OCI-LY7 (cell line): ENCODE measurements at regions not wholly inside any gene's neighbourhood (a gene's known extent, or its start where the extent isn't known, plus 50 kb on each side); places are given as distances from the start of the nearest gene placed in this dataset.

Experiments
- BruUV-seq: library from RNA; stranded (reverse); fragments of 400-500 nt; replicated peaks from 2 replicates; lab custom pipeline; 2021; lab: Mats Ljungman, UMichigan
- CTCF ChIA-PET: fragments of 300-600 bp; sonication (Branson Sonifier 250); formaldehyde crosslinking; loops from one replicate; lab custom pipeline; 2022; ENCODE audit warnings: antibody characterized with exemption; ENCODE audit not compliant: unreplicated experiment; lab: Charles Lee
- POLR2A ChIA-PET: fragments of 300-600 bp; sonication (Branson Sonifier 250); formaldehyde crosslinking; loops from one replicate; lab custom pipeline; 2022; ENCODE audit warnings: antibody characterized with exemption; lab: Charles Lee
- DNase-seq: peaks from one replicate; pipeline ENCODE4 v3.0.0-alpha.2; 2015; ENCODE audit warnings: low spot score
- H2AFZ ChIP-seq: fragments of 200-600 bp; sonication (generic), shearing (Covaris generic); 2 replicates; pipeline ENCODE4 v1.6.1; 2014; ENCODE audit warnings: mild to moderate bottlenecking, antibody characterized with exemption, low read length, moderate library complexity
- H3K27ac ChIP-seq: fragments of 200-600 bp; sonication (generic); 2 replicates; pipeline ENCODE4 v1.5.1; 2014; ENCODE audit warnings: mixed run types, low read depth, mild to moderate bottlenecking, moderate library complexity, low read length, inconsistent platforms; ENCODE audit not compliant: poor library complexity, severe bottlenecking
- H3K36me3 ChIP-seq: fragments of 200-600 bp; sonication (generic); 2 replicates; pipeline ENCODE4 v1.6.1; 2014; ENCODE audit warnings: mild to moderate bottlenecking, antibody characterized with exemption, low read length, moderate library complexity, mixed read lengths; ENCODE audit not compliant: insufficient read depth
- H3K4me1 ChIP-seq: fragments of 200-600 bp; sonication (generic); 2 replicates; pipeline ENCODE4 v1.5.1; 2014; ENCODE audit warnings: mild to moderate bottlenecking, low read length; ENCODE audit not compliant: insufficient read depth, poor library complexity, severe bottlenecking
- H3K4me2 ChIP-seq: fragments of 200-600 bp; sonication (generic); 2 replicates; pipeline ENCODE4 v1.6.1; 2014; ENCODE audit warnings: mild to moderate bottlenecking, low read length
- H3K4me3 ChIP-seq: fragments of 200-600 bp; sonication (generic); 2 replicates; pipeline ENCODE4 v1.5.1; 2014; ENCODE audit warnings: mild to moderate bottlenecking, low read depth, low read length; ENCODE audit not compliant: poor library complexity, severe bottlenecking
- H3K79me2 ChIP-seq: fragments of 200-600 bp; sonication (generic); 2 replicates; pipeline ENCODE4 v1.6.1; 2016; ENCODE audit warnings: low read depth, mild to moderate bottlenecking, low read length, moderate library complexity, mixed read lengths; ENCODE audit not compliant: insufficient read depth
- H3K9me2 ChIP-seq: fragments of 200-600 bp; sonication (generic); 2 replicates; pipeline ENCODE4 v1.6.1; 2016; ENCODE audit warnings: mild to moderate bottlenecking, low read length, mixed read lengths; ENCODE audit not compliant: insufficient read depth
- H3K9me3 ChIP-seq: fragments of 200-600 bp; sonication (generic); 2 replicates; pipeline ENCODE4 v1.6.1; 2014; ENCODE audit warnings: mild to moderate bottlenecking, mixed run types, low read length, mixed read lengths
- H4K20me1 ChIP-seq: fragments of 200-600 bp; sonication (generic); 2 replicates; pipeline ENCODE4 v1.6.1; 2014; ENCODE audit warnings: mild to moderate bottlenecking, antibody characterized with exemption, low read length, moderate library complexity, mixed read lengths; ENCODE audit not compliant: insufficient read depth
- EZH2phosphoT487 ChIP-seq: fragments of 200-600 bp; sonication (generic); IDR thresholded peaks from 2 replicates; pipeline ENCODE4 v1.6.1; 2018; ENCODE audit warnings: low read depth, borderline replicate concordance, mild to moderate bottlenecking, mixed run types, antibody characterized with exemption, low read length, moderate library complexity, mixed read lengths
- intact Hi-C: fragments of 100-400 bp; cut with micrococcal nuclease; formaldehyde crosslinking; loops from one replicate; pipeline ENCODE4 v1.10.0; 2022; ENCODE audit not compliant: unreplicated experiment
- TF ChIP-seq, protein P1 (sequence below): fragments of 200-600 bp; sonication (generic); conservative IDR thresholded peaks from 2 replicates; pipeline ENCODE4 v1.5.1; 2014; ENCODE audit warnings: mild to moderate bottlenecking, antibody characterized with exemption, low read length, moderate library complexity, mixed read lengths

DNA sequence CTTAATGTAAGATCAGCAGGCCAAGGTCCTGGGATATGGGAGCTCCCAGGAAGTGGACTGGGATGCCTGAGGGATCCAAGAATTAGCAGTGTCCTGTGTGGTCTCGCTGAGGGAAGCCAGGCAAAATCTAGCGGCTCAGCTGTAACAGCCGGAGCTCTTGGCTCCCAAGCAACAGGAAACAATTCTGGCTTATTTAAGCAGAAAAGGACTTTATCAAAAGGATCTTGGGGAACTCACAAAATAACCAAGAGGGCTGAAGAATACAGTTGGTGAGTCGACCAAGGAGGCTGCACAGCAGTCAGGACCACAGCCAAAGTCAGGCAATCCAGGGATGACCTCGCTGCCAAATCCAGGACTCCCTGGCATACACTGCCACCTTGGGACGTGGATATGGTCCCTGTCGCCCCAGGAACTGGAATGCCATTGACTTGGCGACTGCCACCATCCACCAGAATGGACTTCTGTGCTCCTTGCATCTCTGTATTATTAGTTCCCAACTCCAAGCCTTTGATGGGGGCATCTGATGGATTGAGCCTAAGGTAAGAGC is 165.3 kb upstream of the BCOR start:
- BruUV-seq, result no TSS peak
- no peak overlapping the region for H3K4me3 ChIP-seq
- intact Hi-C loops, result no loop called here
- no peaks in the 10 kb centered on the region for H3K36me3 ChIP-seq
- ChIA-PET CTCF (interaction anchor here (0.6 kb wide), 1 partner anchor 249 kb away, joined by 3 read pairs; no protein-coding TSS in a partner anchor), POLR2A (interaction anchor here (0.6 kb wide), 1 partner anchor 73 kb away, joined by 4 read pairs; no protein-coding TSS in a partner anchor)
- H3K79me2 ChIP-seq, result no peaks in the 10 kb centered on the region
- no peak for DNase-seq
- H3K4me1 ChIP-seq, result peaks cover 20% of the 10 kb centered on the region
- no peak overlapping the region for H2AFZ ChIP-seq
- no peaks in the 10 kb centered on the region for H3K9me3 ChIP-seq
- H3K4me2 ChIP-seq, result no peak overlapping the region
- H3K27ac ChIP-seq, result no peak overlapping the region
- TF ChIP-seq, protein P1, sequence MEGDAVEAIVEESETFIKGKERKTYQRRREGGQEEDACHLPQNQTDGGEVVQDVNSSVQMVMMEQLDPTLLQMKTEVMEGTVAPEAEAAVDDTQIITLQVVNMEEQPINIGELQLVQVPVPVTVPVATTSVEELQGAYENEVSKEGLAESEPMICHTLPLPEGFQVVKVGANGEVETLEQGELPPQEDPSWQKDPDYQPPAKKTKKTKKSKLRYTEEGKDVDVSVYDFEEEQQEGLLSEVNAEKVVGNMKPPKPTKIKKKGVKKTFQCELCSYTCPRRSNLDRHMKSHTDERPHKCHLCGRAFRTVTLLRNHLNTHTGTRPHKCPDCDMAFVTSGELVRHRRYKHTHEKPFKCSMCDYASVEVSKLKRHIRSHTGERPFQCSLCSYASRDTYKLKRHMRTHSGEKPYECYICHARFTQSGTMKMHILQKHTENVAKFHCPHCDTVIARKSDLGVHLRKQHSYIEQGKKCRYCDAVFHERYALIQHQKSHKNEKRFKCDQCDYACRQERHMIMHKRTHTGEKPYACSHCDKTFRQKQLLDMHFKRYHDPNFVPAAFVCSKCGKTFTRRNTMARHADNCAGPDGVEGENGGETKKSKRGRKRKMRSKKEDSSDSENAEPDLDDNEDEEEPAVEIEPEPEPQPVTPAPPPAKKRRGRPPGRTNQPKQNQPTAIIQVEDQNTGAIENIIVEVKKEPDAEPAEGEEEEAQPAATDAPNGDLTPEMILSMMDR, result no peak
- TF ChIP-seq EZH2phosphoT487, result no peak
- no peaks in the 10 kb centered on the region for H3K9me2 ChIP-seq
- H4K20me1 ChIP-seq, result no peaks in the 10 kb centered on the region

DNA sequence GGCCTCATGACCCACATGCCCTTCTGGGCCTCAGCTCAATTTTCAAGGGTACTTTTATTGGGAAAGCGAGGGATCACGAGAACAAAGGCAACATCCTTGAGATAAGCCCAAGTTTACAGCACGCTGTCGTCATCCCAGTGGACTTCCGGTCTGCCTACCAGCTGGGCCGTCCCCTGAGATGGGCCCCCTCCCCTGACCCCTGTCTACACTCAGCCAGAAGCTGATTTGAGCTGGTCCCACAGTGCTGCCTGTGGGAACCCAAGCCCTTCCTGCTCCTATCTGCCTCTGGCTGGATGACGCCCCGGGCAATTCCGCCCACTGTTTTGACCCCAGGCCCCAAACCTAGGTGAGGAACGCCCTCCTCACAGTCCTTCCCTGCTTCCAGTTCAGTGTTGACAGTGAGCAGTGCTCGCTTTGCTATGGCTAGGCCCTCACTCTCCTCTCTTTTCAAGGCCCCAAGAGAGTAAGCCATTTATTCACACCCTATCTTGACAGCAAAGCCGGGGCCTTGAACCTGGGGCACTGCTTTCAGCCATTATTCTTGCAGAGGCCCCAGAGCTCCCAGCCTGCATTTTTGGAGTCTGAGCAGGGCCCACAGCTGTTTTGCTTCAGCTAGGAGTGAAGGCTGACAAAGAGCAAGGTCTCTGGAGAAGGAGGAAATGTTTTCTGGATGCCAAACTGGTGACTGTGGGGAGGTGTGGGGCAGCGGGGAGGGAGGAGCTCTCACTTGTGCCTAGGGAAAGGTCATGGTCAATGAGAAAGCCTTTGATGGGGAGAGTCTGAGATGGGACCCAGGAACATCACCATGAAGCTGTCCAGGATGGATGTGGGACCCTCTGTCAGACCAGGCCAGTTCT is 164.6 kb upstream of the BCOR start:
- H3K4me1 ChIP-seq, result peaks cover 13% of the 10 kb centered on the region
- no peak for TF ChIP-seq EZH2phosphoT487
- TF ChIP-seq, protein P1, result no peak
- POLR2A ChIA-PET, result interaction anchor here (0.6 kb wide), 1 partner anchor 74 kb away, joined by 4 read pairs; no protein-coding TSS in a partner anchor
- H3K9me2 ChIP-seq, result no peaks in the 10 kb centered on the region
- no peaks in the 10 kb centered on the region for H3K9me3 ChIP-seq
- H3K27ac ChIP-seq, result no peak overlapping the region
- no peak overlapping the region for H3K4me2 ChIP-seq
- BruUV-seq, result no TSS peak
- DNase-seq, result no peak
- H4K20me1 ChIP-seq, result no peaks in the 10 kb centered on the region
- no peaks in the 10 kb centered on the region for H3K79me2 ChIP-seq
- CTCF ChIA-PET, result no interaction called here
- intact Hi-C loops, result no loop called here
- no peak overlapping the region for H3K4me3 ChIP-seq
- H3K36me3 ChIP-seq, result no peaks in the 10 kb centered on the region
- H2AFZ ChIP-seq, result no peak overlapping the region

DNA sequence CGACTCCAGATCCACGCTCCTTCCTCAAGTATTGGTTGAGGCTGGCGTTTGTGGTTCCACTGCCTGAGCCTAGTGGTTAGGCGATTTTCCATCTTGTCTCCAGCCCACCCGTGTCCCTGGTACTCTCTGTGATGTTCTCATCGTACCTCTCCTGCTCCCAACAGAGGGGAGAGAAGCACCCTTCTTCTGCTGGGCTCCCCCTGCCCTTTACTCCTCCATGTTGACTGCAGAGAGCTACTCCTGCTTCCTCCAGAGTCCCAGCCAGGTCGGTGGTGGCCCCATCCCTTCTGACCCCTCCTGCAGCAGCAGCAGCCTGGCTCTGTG is 164.0 kb upstream of the BCOR start:
- ChIA-PET POLR2A (no interaction called here), CTCF (no interaction called here)
- H3K9me2 ChIP-seq, result no peaks in the 10 kb centered on the region
- DNase-seq, result no peak
- H3K4me3 ChIP-seq, result no peak overlapping the region
- intact Hi-C loops, result no loop called here
- H2AFZ ChIP-seq, result no peak overlapping the region
- peaks cover 9% of the 10 kb centered on the region for H3K4me1 ChIP-seq
- H3K36me3 ChIP-seq, result no peaks in the 10 kb centered on the region
- H3K79me2 ChIP-seq, result no peaks in the 10 kb centered on the region
- BruUV-seq, result no TSS peak
- no peak overlapping the region for H3K4me2 ChIP-seq
- no peak overlapping the region for H3K27ac ChIP-seq
- H4K20me1 ChIP-seq, result no peaks in the 10 kb centered on the region
- TF ChIP-seq EZH2phosphoT487, result no peak
- TF ChIP-seq, protein P1, result no peak
- no peaks in the 10 kb centered on the region for H3K9me3 ChIP-seq
